OCI-LY1 (cell line): ENCODE measurements at regions not wholly inside any gene's neighbourhood (a gene's known extent, or its start where the extent isn't known, plus 50 kb on each side); places are given as distances from the start of the nearest gene placed in this dataset.

Source experiments
- CTCF ChIP-seq: fragments of 200-600 bp; sonication (generic), shearing (Covaris generic); IDR thresholded peaks from 2 replicates; pipeline ENCODE4 v1.5.1; 2017; ENCODE audit warnings: mild to moderate bottlenecking, antibody characterized with exemption, low read length, moderate library complexity, mixed read lengths
- EZH2 ChIP-seq: fragments of 200-600 bp; sonication (generic), shearing (Covaris generic); IDR thresholded peaks from 2 replicates; pipeline ENCODE4 v1.8.0; 2017; ENCODE audit warnings: borderline replicate concordance, mixed run types, mild to moderate bottlenecking, antibody characterized with exemption, low read length, moderate library complexity, mixed read lengths

DNA sequence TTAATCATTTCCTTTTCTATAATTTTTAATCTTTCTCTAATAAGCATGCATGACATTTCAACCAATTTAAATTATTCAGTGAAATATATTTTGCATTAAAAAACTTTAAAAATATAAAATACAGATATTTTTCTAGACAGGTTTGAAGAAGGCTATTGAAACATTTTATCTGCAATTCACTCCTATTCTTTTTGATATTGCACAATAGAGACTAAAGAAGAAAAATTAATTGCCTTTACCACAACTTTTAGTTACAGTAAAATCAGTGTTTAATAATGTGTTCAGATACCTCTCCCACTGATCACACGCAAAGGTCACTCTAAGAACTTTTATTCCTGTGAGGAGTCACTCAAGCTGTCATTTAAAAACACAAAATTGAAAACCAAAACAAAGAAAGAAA lies 1416.7 kb downstream of the FSCB start:
- TF ChIP-seq CTCF (no peak), EZH2 (no peak)
